WTC11 (cell line): ENCODE measurements at regions not wholly inside any gene's neighbourhood (a gene's known extent, or its start where the extent isn't known, plus 50 kb on each side); places are given as distances from the start of the nearest gene placed in this dataset.

Source experiments
- ATAC-seq: fragments of 200-7000 bp; cut with Tn5 transposase; 2 replicates; pipeline ENCODE4 v1.10.0; 2021; ENCODE audit warnings: mild to moderate bottlenecking, moderate library complexity
- CTCF ChIA-PET: fragments of 300-600 bp; sonication (Branson Sonifier 250); formaldehyde crosslinking; loops from one replicate; lab custom pipeline; 2021; ENCODE audit warnings: antibody characterized with exemption; lab: Charles Lee
- POLR2A ChIA-PET: fragments of 350-600 bp; sonication (Branson Sonifier 250); formaldehyde crosslinking; loops from one replicate; lab custom pipeline; 2021; ENCODE audit warnings: antibody characterized with exemption; lab: Charles Lee
- DNase-seq: peaks from one replicate; pipeline ENCODE4 v3.0.0; 2021; ENCODE audit warnings: low spot score
- H3K27ac Mint-ChIP-seq: 2 replicates; pipeline ENCODE4 v1.8.0; 2021; ENCODE audit warnings: mixed read lengths
- H3K27me3 Mint-ChIP-seq: 2 replicates; pipeline ENCODE4 v1.8.0; 2021; ENCODE audit warnings: low read depth, mild to moderate bottlenecking, moderate library complexity, mixed read lengths
- H3K36me3 Mint-ChIP-seq: 2 replicates; pipeline ENCODE4 v1.8.0; 2021; ENCODE audit warnings: mixed read lengths
- H3K4me1 Mint-ChIP-seq: 2 replicates; pipeline ENCODE4 v1.8.0; 2022; ENCODE audit warnings: mixed read lengths
- H3K4me3 Mint-ChIP-seq: 2 replicates; pipeline ENCODE4 v1.8.0; 2021; ENCODE audit warnings: mild to moderate bottlenecking, moderate library complexity, mixed read lengths
- H3K9me3 Mint-ChIP-seq: 2 replicates; pipeline ENCODE4 v1.8.0; 2021; ENCODE audit warnings: mixed read lengths
- AR ChIP-seq: fragments of 250-450 bp; sonication (Bioruptor Pico); IDR thresholded peaks from 2 replicates; pipeline ENCODE4 v1.9.0; 2021; ENCODE audit warnings: mild to moderate bottlenecking
- ELF4 ChIP-seq: sonication (generic); formaldehyde crosslinking; IDR thresholded peaks from 2 replicates; pipeline ENCODE4 v1.8.1; 2022; ENCODE audit warnings: low read depth, mild to moderate bottlenecking, moderate library complexity, missing genetic modification reagents
- EMX1 ChIP-seq: fragments of 250-450 bp; sonication (Bioruptor Pico); IDR thresholded peaks from 2 replicates; pipeline ENCODE4 v1.8.0; 2021; ENCODE audit warnings: mild to moderate bottlenecking
- ESRRA ChIP-seq: sonication (generic); formaldehyde crosslinking; IDR thresholded peaks from 2 replicates; pipeline ENCODE4 v1.8.1; 2022; ENCODE audit warnings: mild to moderate bottlenecking, missing genetic modification reagents, borderline replicate concordance
- ETV6 ChIP-seq: sonication (generic); formaldehyde crosslinking; IDR thresholded peaks from 2 replicates; pipeline ENCODE4 v1.8.1; 2022; ENCODE audit warnings: mild to moderate bottlenecking, missing genetic modification reagents
- FOXK1 ChIP-seq: sonication (generic); formaldehyde crosslinking; IDR thresholded peaks from 2 replicates; pipeline ENCODE4 v1.8.0; 2022; ENCODE audit warnings: mild to moderate bottlenecking, moderate library complexity, missing genetic modification reagents
- HMGA2 ChIP-seq: fragments of 250-450 bp; sonication (Bioruptor Pico); IDR thresholded peaks from 2 replicates; pipeline ENCODE4 v1.4.0; 2021; ENCODE audit warnings: mild to moderate bottlenecking, moderate library complexity
- KAT7 ChIP-seq: sonication (generic); formaldehyde crosslinking; IDR thresholded peaks from 2 replicates; pipeline ENCODE4 v1.8.1; 2023; ENCODE audit warnings: missing genetic modification reagents, mild to moderate bottlenecking, borderline replicate concordance
- NFATC4 ChIP-seq: fragments of 250-450 bp; sonication (Bioruptor Pico); IDR thresholded peaks from 2 replicates; pipeline ENCODE4 v1.9.0; 2021; ENCODE audit warnings: mild to moderate bottlenecking
- TCF7 ChIP-seq: sonication (generic); formaldehyde crosslinking; IDR thresholded peaks from 2 replicates; pipeline ENCODE4 v1.8.0; 2022; ENCODE audit warnings: mild to moderate bottlenecking, low read depth, missing genetic modification reagents, moderate library complexity
- TEAD1 ChIP-seq: sonication (generic); formaldehyde crosslinking; IDR thresholded peaks from 2 replicates; pipeline ENCODE4 v1.8.0; 2022; ENCODE audit warnings: mild to moderate bottlenecking, missing genetic modification reagents
- TP53 ChIP-seq: sonication (generic); formaldehyde crosslinking; IDR thresholded peaks from 2 replicates; pipeline ENCODE4 v1.8.1; 2023; ENCODE audit warnings: mild to moderate bottlenecking, missing genetic modification reagents
- ZNF219 ChIP-seq: sonication (generic); formaldehyde crosslinking; IDR thresholded peaks from 2 replicates; pipeline ENCODE4 v1.8.0; 2023; ENCODE audit warnings: missing genetic modification reagents, mild to moderate bottlenecking, borderline replicate concordance
- ZNF263 ChIP-seq: sonication (generic); formaldehyde crosslinking; IDR thresholded peaks from 2 replicates; pipeline ENCODE4 v1.8.1; 2022; ENCODE audit warnings: low read depth, mild to moderate bottlenecking, moderate library complexity, missing genetic modification reagents
- ZNF416 ChIP-seq: fragments of 250-450 bp; sonication (Bioruptor Pico); IDR thresholded peaks from 2 replicates; pipeline ENCODE4 v1.9.0; 2021; ENCODE audit warnings: mild to moderate bottlenecking, inconsistent platforms
- TF ChIP-seq, protein P1 (sequence below): sonication (generic); formaldehyde crosslinking; IDR thresholded peaks from 2 replicates; pipeline ENCODE4 v1.8.0; 2022; ENCODE audit warnings: mild to moderate bottlenecking, missing genetic modification reagents
- TF ChIP-seq, protein P2 (sequence below): sonication (generic); formaldehyde crosslinking; IDR thresholded peaks from 2 replicates; pipeline ENCODE4 v1.8.1; 2022; ENCODE audit warnings: mild to moderate bottlenecking, missing genetic modification reagents, moderate library complexity, borderline replicate concordance
- TF ChIP-seq, protein P3 (sequence below): fragments of 250-450 bp; sonication (Bioruptor Pico); IDR thresholded peaks from 2 replicates; pipeline ENCODE4 v1.9.0; 2021; ENCODE audit warnings: moderate library complexity, mild to moderate bottlenecking, inconsistent platforms, borderline replicate concordance
- TF ChIP-seq, protein P4 (sequence below): sonication (generic); formaldehyde crosslinking; IDR thresholded peaks from 2 replicates; pipeline ENCODE4 v1.8.1; 2023; ENCODE audit warnings: mild to moderate bottlenecking, missing genetic modification reagents, borderline replicate concordance
- TF ChIP-seq, protein P5 (sequence below): sonication (generic); formaldehyde crosslinking; IDR thresholded peaks from 2 replicates; pipeline ENCODE4 v1.8.0; 2022; ENCODE audit warnings: mild to moderate bottlenecking, missing genetic modification reagents
- TF ChIP-seq, protein P6 (sequence below): sonication (generic); formaldehyde crosslinking; IDR thresholded peaks from 2 replicates; pipeline ENCODE4 v1.8.0; 2022; ENCODE audit warnings: mild to moderate bottlenecking, missing genetic modification reagents

GRCh38 chr4:134297765-134298164, 96.2 kb upstream of the PABPC4L start:
- no peak overlapping the region for H3K4me3 Mint-ChIP-seq
- H3K36me3 Mint-ChIP-seq, result peaks cover 5% of the 10 kb centered on the region; the same call in 1 of the 2 replicates
- ATAC-seq, result no peak
- ChIA-PET CTCF (no interaction called here), POLR2A (no interaction called here)
- no peak overlapping the region for H3K27ac Mint-ChIP-seq
- DNase-seq, result no peak
- no peaks in the 10 kb centered on the region for H3K4me1 Mint-ChIP-seq
- TF ChIP-seq, protein P1, sequence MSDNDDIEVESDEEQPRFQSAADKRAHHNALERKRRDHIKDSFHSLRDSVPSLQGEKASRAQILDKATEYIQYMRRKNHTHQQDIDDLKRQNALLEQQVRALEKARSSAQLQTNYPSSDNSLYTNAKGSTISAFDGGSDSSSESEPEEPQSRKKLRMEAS, result no peak
- TF ChIP-seq, protein P2, sequence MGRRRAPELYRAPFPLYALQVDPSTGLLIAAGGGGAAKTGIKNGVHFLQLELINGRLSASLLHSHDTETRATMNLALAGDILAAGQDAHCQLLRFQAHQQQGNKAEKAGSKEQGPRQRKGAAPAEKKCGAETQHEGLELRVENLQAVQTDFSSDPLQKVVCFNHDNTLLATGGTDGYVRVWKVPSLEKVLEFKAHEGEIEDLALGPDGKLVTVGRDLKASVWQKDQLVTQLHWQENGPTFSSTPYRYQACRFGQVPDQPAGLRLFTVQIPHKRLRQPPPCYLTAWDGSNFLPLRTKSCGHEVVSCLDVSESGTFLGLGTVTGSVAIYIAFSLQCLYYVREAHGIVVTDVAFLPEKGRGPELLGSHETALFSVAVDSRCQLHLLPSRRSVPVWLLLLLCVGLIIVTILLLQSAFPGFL (CRISPR knock-in tag), result no peak
- TF ChIP-seq, protein P3, sequence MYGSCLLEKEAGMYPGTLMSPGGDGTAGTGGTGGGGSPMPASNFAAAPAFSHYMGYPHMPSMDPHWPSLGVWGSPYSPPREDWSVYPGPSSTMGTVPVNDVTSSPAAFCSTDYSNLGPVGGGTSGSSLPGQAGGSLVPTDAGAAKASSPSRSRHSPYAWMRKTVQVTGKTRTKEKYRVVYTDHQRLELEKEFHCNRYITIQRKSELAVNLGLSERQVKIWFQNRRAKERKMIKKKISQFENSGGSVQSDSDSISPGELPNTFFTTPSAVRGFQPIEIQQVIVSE, result no peak
- TF ChIP-seq ZNF416 (CRISPR knock-in tag) (no peak), ESRRA (no peak), TCF7 (CRISPR knock-in tag) (no peak), FOXK1 (CRISPR knock-in tag) (no peak), NFATC4 (CRISPR knock-in tag) (no peak), TP53 (CRISPR knock-in tag) (no peak), ELF4 (CRISPR knock-in tag) (no peak), ZNF219 (no peak), ETV6 (CRISPR knock-in tag) (no peak), TEAD1 (CRISPR knock-in tag) (no peak)
- TF ChIP-seq, protein P4, sequence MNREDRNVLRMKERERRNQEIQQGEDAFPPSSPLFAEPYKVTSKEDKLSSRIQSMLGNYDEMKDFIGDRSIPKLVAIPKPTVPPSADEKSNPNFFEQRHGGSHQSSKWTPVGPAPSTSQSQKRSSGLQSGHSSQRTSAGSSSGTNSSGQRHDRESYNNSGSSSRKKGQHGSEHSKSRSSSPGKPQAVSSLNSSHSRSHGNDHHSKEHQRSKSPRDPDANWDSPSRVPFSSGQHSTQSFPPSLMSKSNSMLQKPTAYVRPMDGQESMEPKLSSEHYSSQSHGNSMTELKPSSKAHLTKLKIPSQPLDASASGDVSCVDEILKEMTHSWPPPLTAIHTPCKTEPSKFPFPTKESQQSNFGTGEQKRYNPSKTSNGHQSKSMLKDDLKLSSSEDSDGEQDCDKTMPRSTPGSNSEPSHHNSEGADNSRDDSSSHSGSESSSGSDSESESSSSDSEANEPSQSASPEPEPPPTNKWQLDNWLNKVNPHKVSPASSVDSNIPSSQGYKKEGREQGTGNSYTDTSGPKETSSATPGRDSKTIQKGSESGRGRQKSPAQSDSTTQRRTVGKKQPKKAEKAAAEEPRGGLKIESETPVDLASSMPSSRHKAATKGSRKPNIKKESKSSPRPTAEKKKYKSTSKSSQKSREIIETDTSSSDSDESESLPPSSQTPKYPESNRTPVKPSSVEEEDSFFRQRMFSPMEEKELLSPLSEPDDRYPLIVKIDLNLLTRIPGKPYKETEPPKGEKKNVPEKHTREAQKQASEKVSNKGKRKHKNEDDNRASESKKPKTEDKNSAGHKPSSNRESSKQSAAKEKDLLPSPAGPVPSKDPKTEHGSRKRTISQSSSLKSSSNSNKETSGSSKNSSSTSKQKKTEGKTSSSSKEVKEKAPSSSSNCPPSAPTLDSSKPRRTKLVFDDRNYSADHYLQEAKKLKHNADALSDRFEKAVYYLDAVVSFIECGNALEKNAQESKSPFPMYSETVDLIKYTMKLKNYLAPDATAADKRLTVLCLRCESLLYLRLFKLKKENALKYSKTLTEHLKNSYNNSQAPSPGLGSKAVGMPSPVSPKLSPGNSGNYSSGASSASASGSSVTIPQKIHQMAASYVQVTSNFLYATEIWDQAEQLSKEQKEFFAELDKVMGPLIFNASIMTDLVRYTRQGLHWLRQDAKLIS (CRISPR knock-in tag), result no peak
- TF ChIP-seq, protein P5, sequence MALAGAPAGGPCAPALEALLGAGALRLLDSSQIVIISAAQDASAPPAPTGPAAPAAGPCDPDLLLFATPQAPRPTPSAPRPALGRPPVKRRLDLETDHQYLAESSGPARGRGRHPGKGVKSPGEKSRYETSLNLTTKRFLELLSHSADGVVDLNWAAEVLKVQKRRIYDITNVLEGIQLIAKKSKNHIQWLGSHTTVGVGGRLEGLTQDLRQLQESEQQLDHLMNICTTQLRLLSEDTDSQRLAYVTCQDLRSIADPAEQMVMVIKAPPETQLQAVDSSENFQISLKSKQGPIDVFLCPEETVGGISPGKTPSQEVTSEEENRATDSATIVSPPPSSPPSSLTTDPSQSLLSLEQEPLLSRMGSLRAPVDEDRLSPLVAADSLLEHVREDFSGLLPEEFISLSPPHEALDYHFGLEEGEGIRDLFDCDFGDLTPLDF (CRISPR knock-in tag), result no peak
- no peaks in the 10 kb centered on the region for H3K27me3 Mint-ChIP-seq
- peaks cover 24% of the 10 kb centered on the region for H3K9me3 Mint-ChIP-seq

DNA sequence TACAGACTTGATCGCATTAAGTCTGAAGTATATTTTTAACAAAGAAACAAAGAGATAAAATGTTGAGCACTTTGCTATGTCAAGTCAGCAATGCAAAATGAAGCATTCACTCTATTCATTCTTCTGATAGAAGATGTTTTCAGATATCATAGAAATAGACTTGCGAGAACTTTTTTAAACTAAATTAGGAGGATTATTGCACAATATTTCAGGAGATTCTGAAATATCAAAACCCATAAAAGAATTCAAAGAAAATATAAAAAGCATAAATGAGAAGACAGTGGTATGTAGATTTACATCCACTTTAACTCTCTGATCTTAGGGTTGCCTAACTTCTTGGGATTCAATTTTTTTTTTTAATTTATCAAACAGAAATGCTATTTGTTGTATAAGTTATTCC, 81.1 kb upstream of the PABPC4L start:
- no peaks in the 10 kb centered on the region for H3K27me3 Mint-ChIP-seq
- ATAC-seq (no peak), DNase-seq (no peak)
- CTCF ChIA-PET, result no interaction called here
- no peak overlapping the region for H3K27ac Mint-ChIP-seq
- POLR2A ChIA-PET, result no interaction called here
- H3K36me3 Mint-ChIP-seq, result no peaks in the 10 kb centered on the region
- H3K4me3 Mint-ChIP-seq, result no peak overlapping the region
- peaks cover 4% of the 10 kb centered on the region; the same call in 1 of the 2 replicates for H3K9me3 Mint-ChIP-seq
- no peaks in the 10 kb centered on the region for H3K4me1 Mint-ChIP-seq
- TF ChIP-seq, protein P6, sequence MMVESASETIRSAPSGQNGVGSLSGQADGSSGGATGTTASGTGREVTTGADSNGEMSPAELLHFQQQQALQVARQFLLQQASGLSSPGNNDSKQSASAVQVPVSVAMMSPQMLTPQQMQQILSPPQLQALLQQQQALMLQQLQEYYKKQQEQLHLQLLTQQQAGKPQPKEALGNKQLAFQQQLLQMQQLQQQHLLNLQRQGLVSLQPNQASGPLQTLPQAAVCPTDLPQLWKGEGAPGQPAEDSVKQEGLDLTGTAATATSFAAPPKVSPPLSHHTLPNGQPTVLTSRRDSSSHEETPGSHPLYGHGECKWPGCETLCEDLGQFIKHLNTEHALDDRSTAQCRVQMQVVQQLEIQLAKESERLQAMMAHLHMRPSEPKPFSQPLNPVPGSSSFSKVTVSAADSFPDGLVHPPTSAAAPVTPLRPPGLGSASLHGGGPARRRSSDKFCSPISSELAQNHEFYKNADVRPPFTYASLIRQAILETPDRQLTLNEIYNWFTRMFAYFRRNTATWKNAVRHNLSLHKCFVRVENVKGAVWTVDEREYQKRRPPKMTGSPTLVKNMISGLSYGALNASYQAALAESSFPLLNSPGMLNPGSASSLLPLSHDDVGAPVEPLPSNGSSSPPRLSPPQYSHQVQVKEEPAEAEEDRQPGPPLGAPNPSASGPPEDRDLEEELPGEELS (CRISPR knock-in tag), result no peak
- TF ChIP-seq HMGA2 (no peak), FOXK1 (CRISPR knock-in tag) (no peak), ZNF263 (CRISPR knock-in tag) (no peak), EMX1 (CRISPR knock-in tag) (no peak), AR (no peak), KAT7 (CRISPR knock-in tag) (no peak)
- TF ChIP-seq, protein P1, result no peak
- TF ChIP-seq, protein P2 (CRISPR knock-in tag), result no peak
